H1 (cell line): ENCODE measurements at regions not wholly inside any gene's neighbourhood (a gene's known extent, or its start where the extent isn't known, plus 50 kb on each side); places are given as distances from the start of the nearest gene placed in this dataset.

Experiments used
- CTCF ChIA-PET: fragments of 300-600 bp; sonication (Branson Sonifier 250); formaldehyde crosslinking; loops from one replicate; lab custom pipeline; 2021; ENCODE audit not compliant: partially characterized antibody; lab: Charles Lee
- POLR2A ChIA-PET: fragments of 300-600 bp; sonication (Branson Sonifier 250); formaldehyde crosslinking; loops from one replicate; lab custom pipeline; 2021; ENCODE audit warnings: inconsistent platforms; ENCODE audit not compliant: partially characterized antibody; lab: Charles Lee
- DNase-seq, 2 experiments: peaks; one replicate each; pipeline versions ENCODE4 v3.0.0 to v3.0.0-alpha.2; 2010 to 2022; ENCODE audit warnings: low spot score in 2 of 2, low read depth in 1 of 2, mixed read lengths in 1 of 2
- FAIRE-seq: peaks from 2 replicates; lab custom pipeline; 2011; peaks lifted over from hg19 to GRCh38; lab: Jason Lieb, UNC
- H2AFZ ChIP-seq: 2 replicates; pipeline ENCODE4 v1.8.1; 2012; ENCODE audit warnings: low read length, inconsistent platforms
- H2AK5ac ChIP-seq: 2 replicates; pipeline ENCODE4 v1.6.1; 2013; ENCODE audit warnings: low read depth, low read length
- H2BK120ac ChIP-seq: replicated peaks from 2 replicates; pipeline ENCODE3; 2013; ENCODE audit warnings: low read depth, low read length, inconsistent platforms
- H2BK12ac ChIP-seq: 2 replicates; pipeline ENCODE4 v1.6.1; 2013; ENCODE audit warnings: low read depth, low read length
- H2BK15ac ChIP-seq: 2 replicates; pipeline ENCODE4 v1.6.1; 2013; ENCODE audit warnings: low read length
- H2BK20ac ChIP-seq: 2 replicates; pipeline ENCODE4 v1.6.1; 2013; ENCODE audit warnings: low read length
- H2BK5ac ChIP-seq: 2 replicates; pipeline ENCODE4 v1.6.1; 2013; ENCODE audit warnings: low read depth, low read length
- H3K14ac ChIP-seq: 2 replicates; pipeline ENCODE4 v1.6.1; 2013; ENCODE audit warnings: inconsistent platforms; ENCODE audit not compliant: insufficient read length
- H3K18ac ChIP-seq: 2 replicates; pipeline ENCODE4 v1.6.1; 2013; ENCODE audit warnings: low read length; ENCODE audit errors: extremely low read depth
- H3K23ac ChIP-seq: 2 replicates; pipeline ENCODE4 v1.6.1; 2013; ENCODE audit warnings: inconsistent platforms; ENCODE audit not compliant: insufficient read length
- H3K23me2 ChIP-seq: 2 replicates; pipeline ENCODE4 v1.6.1; 2013; ENCODE audit warnings: low read depth, low read length
- H3K27ac ChIP-seq: 2 replicates; pipeline ENCODE4 v1.6.1; 2011; ENCODE audit warnings: low read depth, low read length, inconsistent platforms
- H3K27me3 ChIP-seq, 4 experiments: replicated peaks in 1 of 4; 1 replicate in 1 of 4; 2 replicates in 3 of 4; pipeline versions ENCODE4 v1.6.1 to v1.8.1; 2011 to 2013; ENCODE audit warnings: low read length in 3 of 4, mild to moderate bottlenecking in 3 of 4, inconsistent platforms in 2 of 4, mixed read lengths in 2 of 4, moderate library complexity in 1 of 4; ENCODE audit not compliant: control insufficient read depth in 3 of 4, insufficient read depth in 3 of 4; ENCODE audit errors: extremely low read depth in 1 of 4
- H3K36me3 ChIP-seq, 4 experiments: 2 replicates each; pipeline versions ENCODE4 v1.6.1 to v1.8.1; 2011 to 2013; ENCODE audit warnings: mild to moderate bottlenecking in 4 of 4, low read length in 3 of 4, moderate library complexity in 2 of 4, control low read depth in 1 of 4, inconsistent platforms in 1 of 4; ENCODE audit not compliant: insufficient read depth in 4 of 4, control insufficient read depth in 2 of 4
- H3K4ac ChIP-seq: replicated peaks from 2 replicates; pipeline ENCODE3; 2013; ENCODE audit warnings: low read length, low read depth, mixed read lengths, inconsistent platforms; ENCODE audit not compliant: insufficient read length
- H3K4me1 ChIP-seq, 4 experiments: replicated peaks in 1 of 4; 1 replicate in 1 of 4; 2 replicates in 3 of 4; pipeline versions ENCODE4 v1.6.1 to v1.8.1; 2011 to 2013; ENCODE audit warnings: low read length in 3 of 4, inconsistent platforms in 2 of 4, mixed read lengths in 1 of 4; ENCODE audit not compliant: insufficient read depth in 4 of 4, control insufficient read depth in 3 of 4
- H3K4me2 ChIP-seq, 2 experiments: 2 replicates each; pipeline versions ENCODE4 v1.6.1 to v1.8.1; 2011 to 2013; ENCODE audit warnings: low read depth in 2 of 2, low read length in 2 of 2, control low read depth in 1 of 2, inconsistent platforms in 1 of 2, mild to moderate bottlenecking in 1 of 2; ENCODE audit not compliant: insufficient read depth in 1 of 2
- H3K4me3 ChIP-seq, 4 experiments: fragments of 200-600, 300-600 bp in 1 of 4; sonication (generic), shearing (Covaris generic), sonication (Bioruptor Twin) in 1 of 4; 2 replicates each; pipeline versions ENCODE4 v1.5.1 to v1.8.1; 2011 to 2016; ENCODE audit warnings: low read length in 4 of 4, low read depth in 3 of 4, control low read depth in 2 of 4, inconsistent platforms in 2 of 4, mild to moderate bottlenecking in 2 of 4, mixed read lengths in 1 of 4, moderate library complexity in 1 of 4; ENCODE audit not compliant: insufficient read depth in 2 of 4; ENCODE audit errors: extremely low read depth in 1 of 4
- H3K56ac ChIP-seq: replicated peaks from 2 replicates; pipeline ENCODE3; 2013; ENCODE audit warnings: low read depth, mild to moderate bottlenecking, mixed read lengths, low read length, inconsistent platforms; ENCODE audit not compliant: insufficient read length
- H3K79me1 ChIP-seq: 2 replicates; pipeline ENCODE4 v1.6.1; 2013; ENCODE audit warnings: low read depth, low read length, control low read depth
- H3K79me2 ChIP-seq, 2 experiments: 2 replicates each; pipeline versions ENCODE4 v1.6.1 to v1.8.1; 2012 to 2013; ENCODE audit warnings: low read length in 2 of 2, mild to moderate bottlenecking in 2 of 2, inconsistent platforms in 1 of 2; ENCODE audit not compliant: insufficient read depth in 2 of 2, control insufficient read depth in 1 of 2
- H3K9ac ChIP-seq, 4 experiments: replicated peaks in 1 of 4; 1 replicate in 1 of 4; 2 replicates in 3 of 4; pipeline versions ENCODE4 v1.6.1 to v1.8.1; 2011 to 2013; ENCODE audit warnings: low read depth in 3 of 4, low read length in 3 of 4, control low read depth in 2 of 4, mild to moderate bottlenecking in 2 of 4, moderate library complexity in 2 of 4, inconsistent platforms in 1 of 4; ENCODE audit errors: extremely low read depth in 1 of 4
- H3K9me3 ChIP-seq, 2 experiments: 2 replicates each; pipeline versions ENCODE4 v1.6.1 to v1.8.1; 2012 to 2013; ENCODE audit warnings: mild to moderate bottlenecking in 2 of 2, moderate library complexity in 2 of 2, control low read depth in 1 of 2, inconsistent platforms in 1 of 2, low read depth in 1 of 2, low read length in 1 of 2, mixed read lengths in 1 of 2; ENCODE audit not compliant: insufficient read depth in 2 of 2
- H4K20me1 ChIP-seq, 2 experiments: replicated peaks in 1 of 2; 2 replicates each; pipeline versions ENCODE3 to v1.8.1; 2011 to 2013; ENCODE audit warnings: inconsistent platforms in 2 of 2, low read length in 2 of 2, mild to moderate bottlenecking in 1 of 2; ENCODE audit not compliant: insufficient read depth in 2 of 2, control insufficient read depth in 1 of 2
- H4K5ac ChIP-seq: 2 replicates; pipeline ENCODE4 v1.6.1; 2013; ENCODE audit warnings: low read length, low read depth, mixed read lengths, inconsistent platforms; ENCODE audit not compliant: insufficient read length
- H4K8ac ChIP-seq: 2 replicates; pipeline ENCODE4 v1.8.0; 2013; ENCODE audit warnings: mild to moderate bottlenecking, moderate library complexity, low read length, inconsistent platforms; ENCODE audit not compliant: insufficient read depth; ENCODE audit errors: extremely low read depth
- H4K91ac ChIP-seq: replicated peaks from 2 replicates; pipeline ENCODE3; 2013; ENCODE audit warnings: low read length, mixed read lengths, inconsistent platforms; ENCODE audit not compliant: insufficient read length
- ASH2L ChIP-seq: fragments of 200-600, 300-600 bp; sonication (generic); IDR thresholded peaks from one replicate; pipeline ENCODE4 v1.7.1; 2017; ENCODE audit warnings: low read length
- CEBPB ChIP-seq: IDR thresholded peaks from 2 replicates; pipeline ENCODE4 v1.6.1; 2012; ENCODE audit warnings: low read depth, low read length
- CHD1 ChIP-seq: IDR thresholded peaks from 2 replicates; pipeline ENCODE4 v1.6.1; 2012; ENCODE audit warnings: low read depth, low read length, improper control_type of control experiment
- EZH2 ChIP-seq: fragments of 200-600 bp; sonication (generic); IDR thresholded peaks from 2 replicates; pipeline ENCODE4 v1.7.1; 2012; ENCODE audit warnings: low read depth, mild to moderate bottlenecking, moderate library complexity, low read length, inconsistent platforms; ENCODE audit not compliant: severe bottlenecking
- HDAC6 ChIP-seq: IDR thresholded peaks from one replicate; pipeline ENCODE4 v1.7.1; 2012; ENCODE audit warnings: low read depth, mild to moderate bottlenecking, inconsistent platforms, low read length, moderate library complexity
- NANOG ChIP-seq: IDR thresholded peaks from 2 replicates; pipeline ENCODE4 v1.6.1; 2011; ENCODE audit warnings: low read length, low read depth, mild to moderate bottlenecking, inconsistent platforms; ENCODE audit not compliant: insufficient read depth, poor library complexity, severe bottlenecking
- NRF1 ChIP-seq: IDR thresholded peaks from 2 replicates; pipeline ENCODE4 v1.6.1; 2011; ENCODE audit warnings: mild to moderate bottlenecking, low read depth, low read length, improper control_type of control experiment
- RBBP5 ChIP-seq: IDR thresholded peaks from 2 replicates; pipeline ENCODE4 v1.7.1; 2012; ENCODE audit warnings: low read depth, mild to moderate bottlenecking, inconsistent platforms, low read length, moderate library complexity, borderline replicate concordance
- SAP30 ChIP-seq: fragments of 300-600 bp; sonication (generic); IDR thresholded peaks from 2 replicates; pipeline ENCODE4 v1.7.1; 2012; ENCODE audit warnings: low read length, moderate library complexity, mild to moderate bottlenecking, inconsistent platforms; ENCODE audit not compliant: insufficient read depth, insufficient replicate concordance
- SP2 ChIP-seq: IDR thresholded peaks from 2 replicates; pipeline ENCODE4 v1.6.1; 2012; ENCODE audit warnings: mild to moderate bottlenecking, low read length, inconsistent platforms
- SRF ChIP-seq: IDR thresholded peaks from 2 replicates; pipeline ENCODE4 v1.6.1; 2011; ENCODE audit warnings: mild to moderate bottlenecking, low read depth, low read length, moderate library complexity
- WGBS, 2 experiments: shearing (Covaris generic) in 1 of 2; methylation state at CpG; one replicate each; pipeline versions ENCODE4 v1.1.6 to v1.1.7; 2013 to 2015; ENCODE audit warnings: low lambda C conversion rate in 2 of 2, mixed read lengths in 2 of 2, inconsistent platforms in 1 of 2, low coverage in 1 of 2, missing lambda C conversion rate in 1 of 2; ENCODE audit not compliant: insufficient replicate concordance in 2 of 2, insufficient coverage in 1 of 2, insufficient read length in 1 of 2; ENCODE audit errors: extremely low coverage in 1 of 2, missing lambda C conversion rate in 1 of 2; 5-methylcytosine and 5-hydroxymethylcytosine counted together
- TF ChIP-seq, protein P1 (sequence below), 3 experiments: IDR thresholded peaks; 1 replicate in 2 of 3; 2 replicates in 1 of 3; pipeline versions ENCODE4 v1.5.1 to v1.6.1; 2011; ENCODE audit warnings: low read length in 3 of 3, mild to moderate bottlenecking in 3 of 3, inconsistent platforms in 2 of 3, low read depth in 1 of 3, moderate library complexity in 1 of 3; ENCODE audit not compliant: insufficient read depth in 1 of 3; ENCODE audit errors: control extremely low read depth in 1 of 3

DNA sequence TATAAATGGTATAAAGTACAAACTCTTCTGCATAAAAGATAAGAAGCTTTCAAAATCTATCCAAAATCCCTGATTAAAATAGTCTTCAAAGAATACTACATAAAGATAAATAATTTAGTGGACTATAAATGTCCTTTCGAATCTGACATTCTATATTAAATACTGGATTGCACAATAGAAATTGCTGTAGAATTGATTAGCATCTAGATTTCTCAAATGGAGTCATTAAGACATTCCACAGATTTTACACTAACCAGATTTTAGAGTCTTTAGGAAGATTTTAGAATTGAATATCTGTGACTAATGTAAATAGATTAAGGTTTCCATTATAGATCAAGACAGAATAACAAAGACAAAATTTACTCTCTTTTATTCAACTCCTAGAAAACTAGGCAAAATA lies 663.9 kb downstream of the STPG2 start:
- Histone ChIP-seq H2BK15ac (no peak overlapping the region), H3K9me3 (no peaks in the 10 kb centered on the region), H3K4me3 (no peak overlapping the region), H3K14ac (no peak overlapping the region), H3K18ac (no peak overlapping the region), H3K36me3 (no peaks in the 10 kb centered on the region; a peak in 1 of 8 replicates), H4K5ac (no peak overlapping the region), H3K27me3 (no peaks in the 10 kb centered on the region), H3K27ac (no peak overlapping the region), H2AFZ (no peak overlapping the region), H3K23ac (no peak overlapping the region), H3K79me2 (no peaks in the 10 kb centered on the region), H2BK20ac (no peak overlapping the region), H3K4ac (no peak overlapping the region), H3K9ac (no peak overlapping the region), H4K91ac (no peak overlapping the region), H3K23me2 (no peaks in the 10 kb centered on the region; the same call in 1 of the 2 replicates), H2BK12ac (no peak overlapping the region), H3K4me1 (no peaks in the 10 kb centered on the region), H2BK120ac (no peak overlapping the region), H4K20me1 (no peaks in the 10 kb centered on the region), H3K79me1 (no peaks in the 10 kb centered on the region), H2AK5ac (no peak overlapping the region), H2BK5ac (no peak overlapping the region), H3K4me2 (no peak overlapping the region), H3K56ac (no peak overlapping the region), H4K8ac (no peak overlapping the region)
- DNase-seq (no peak), FAIRE-seq (no peak)
- CTCF ChIA-PET: no interaction called here
- 90% methylated on average over 1 of the region's 1 CpG; no CpG with 5 or more reads in 1 of the 2 experiments for WGBS, 2 experiments
- POLR2A ChIA-PET: no interaction called here
- no peak for TF ChIP-seq SAP30
- TF ChIP-seq HDAC6: no peak
- no peak for TF ChIP-seq CHD1
- TF ChIP-seq RBBP5: no peak
- TF ChIP-seq, protein P1, sequence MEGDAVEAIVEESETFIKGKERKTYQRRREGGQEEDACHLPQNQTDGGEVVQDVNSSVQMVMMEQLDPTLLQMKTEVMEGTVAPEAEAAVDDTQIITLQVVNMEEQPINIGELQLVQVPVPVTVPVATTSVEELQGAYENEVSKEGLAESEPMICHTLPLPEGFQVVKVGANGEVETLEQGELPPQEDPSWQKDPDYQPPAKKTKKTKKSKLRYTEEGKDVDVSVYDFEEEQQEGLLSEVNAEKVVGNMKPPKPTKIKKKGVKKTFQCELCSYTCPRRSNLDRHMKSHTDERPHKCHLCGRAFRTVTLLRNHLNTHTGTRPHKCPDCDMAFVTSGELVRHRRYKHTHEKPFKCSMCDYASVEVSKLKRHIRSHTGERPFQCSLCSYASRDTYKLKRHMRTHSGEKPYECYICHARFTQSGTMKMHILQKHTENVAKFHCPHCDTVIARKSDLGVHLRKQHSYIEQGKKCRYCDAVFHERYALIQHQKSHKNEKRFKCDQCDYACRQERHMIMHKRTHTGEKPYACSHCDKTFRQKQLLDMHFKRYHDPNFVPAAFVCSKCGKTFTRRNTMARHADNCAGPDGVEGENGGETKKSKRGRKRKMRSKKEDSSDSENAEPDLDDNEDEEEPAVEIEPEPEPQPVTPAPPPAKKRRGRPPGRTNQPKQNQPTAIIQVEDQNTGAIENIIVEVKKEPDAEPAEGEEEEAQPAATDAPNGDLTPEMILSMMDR (IDR thresholded peaks at IDR 0.05; ENCODE audit: control extremely low read depth in 1 of 3, insufficient read depth in 1 of 3, low read depth in 1 of 3, low read length in 3 of 3): no peak
- no peak for TF ChIP-seq EZH2
- no peak for TF ChIP-seq SP2
- TF ChIP-seq CEBPB: no peak
- no peak for TF ChIP-seq ASH2L
- TF ChIP-seq NRF1: no peak
- TF ChIP-seq SRF: no peak
- TF ChIP-seq NANOG: no peak
